ENCODE measurements at regions not wholly inside any gene's neighbourhood (a gene's known extent, or its start where the extent isn't known, plus 50 kb on each side); places are given as distances from the start of the nearest gene placed in this dataset.
"Not testable (repeated sequence)": the region's sequence is repeated elsewhere in the genome, so short reads cannot be mapped to it uniquely, and the experiment has no call there.

GRCh38 chr9:71273613-71274012 lies 152.2 kb upstream of the TRPM3 start:
- DNase-seq (ENCODE audit: low spot score): no peak

DNA sequence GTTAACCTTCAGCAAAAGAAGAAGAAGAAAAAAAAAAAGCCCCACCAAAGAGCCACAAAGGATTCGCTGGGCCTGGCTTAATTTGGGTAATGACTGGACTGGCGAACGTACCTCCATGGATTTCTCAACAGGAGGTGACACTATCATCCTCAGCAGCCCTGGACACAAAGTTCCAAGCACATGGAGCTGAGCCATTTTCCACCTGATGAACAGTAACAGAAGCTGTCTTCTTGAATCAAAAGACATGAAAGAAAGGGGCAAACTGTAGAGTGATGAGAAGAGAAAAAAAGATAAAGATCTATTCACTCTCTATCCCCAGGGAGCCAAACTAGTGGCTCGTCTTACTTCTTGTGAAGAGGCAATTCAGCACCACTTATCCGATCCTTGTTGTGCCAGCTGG lies 150.2 kb upstream of the TRPM3 start:
- no peak for DNase-seq (ENCODE audit: low spot score)

GRCh38 chr9:71270554-71270953 lies 149.1 kb upstream of the TRPM3 start:
- DNase-seq (ENCODE audit: low spot score): peak; percentile 67

DNA sequence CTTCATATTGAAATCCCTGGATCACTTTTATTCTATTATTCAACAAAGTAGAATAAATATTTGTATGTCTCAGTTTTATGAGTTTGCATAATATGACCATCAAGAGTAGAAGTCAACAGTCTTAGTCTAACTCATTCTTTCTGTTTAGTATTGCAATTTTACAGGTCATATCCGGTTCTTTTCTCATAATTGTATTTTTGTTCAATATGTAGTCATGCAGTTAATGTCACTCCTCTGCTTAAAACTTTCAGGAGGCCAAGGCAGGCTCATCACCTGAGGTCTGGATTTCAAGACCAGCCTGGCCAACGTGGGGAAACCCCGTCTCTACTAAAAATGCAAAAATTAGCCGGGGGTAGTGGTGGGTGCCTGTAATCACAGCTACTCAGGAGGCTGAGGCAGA lies 148.4 kb upstream of the TRPM3 start:
- no peak for DNase-seq (ENCODE audit: low spot score)

DNA sequence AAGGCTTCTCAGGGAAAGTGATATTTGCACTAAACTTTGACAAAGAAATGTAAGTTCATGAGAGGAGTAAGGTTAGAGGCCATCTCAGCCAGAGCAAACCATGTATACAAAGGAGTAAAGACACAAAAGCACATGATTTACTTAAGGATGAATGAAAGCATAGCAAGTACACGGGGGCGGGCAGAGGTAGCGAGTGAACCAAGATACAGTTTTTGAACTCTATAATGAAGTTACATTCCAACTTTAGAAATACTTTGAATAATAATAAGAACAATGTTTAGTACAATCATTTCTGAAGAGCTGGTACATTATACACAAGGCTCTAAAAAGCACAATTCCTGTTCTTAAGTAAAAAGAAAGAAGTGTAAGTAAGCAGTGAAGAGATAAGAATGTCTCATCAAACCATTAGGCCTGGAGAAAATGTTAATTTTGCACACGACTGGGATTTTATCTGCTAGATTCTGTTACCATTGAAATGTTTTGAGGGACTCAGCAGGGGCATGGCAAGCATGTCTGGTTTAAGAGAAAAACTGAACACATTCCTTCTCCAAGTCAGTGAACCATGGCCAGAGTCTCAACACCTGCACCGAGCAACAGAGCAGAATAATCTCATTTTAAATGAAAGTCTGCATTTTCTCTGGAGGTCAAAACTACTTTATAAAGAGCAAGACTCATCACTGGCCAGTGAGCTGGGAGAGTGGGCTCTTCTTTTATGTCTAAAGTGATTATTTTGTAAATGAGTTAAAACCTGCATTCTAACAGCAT lies 147.6 kb upstream of the TRPM3 start:
- no peak for DNase-seq (ENCODE audit: low spot score)

- DNase-seq (ENCODE audit: low spot score): no peak
Measured at GRCh38 chr9:71263451-71263850, 142.0 kb upstream of the TRPM3 start.

GRCh38 chr9:71260419-71260818 lies 139.0 kb upstream of the TRPM3 start:
- DNase-seq (ENCODE audit: low spot score): not testable (repeated sequence)

DNA sequence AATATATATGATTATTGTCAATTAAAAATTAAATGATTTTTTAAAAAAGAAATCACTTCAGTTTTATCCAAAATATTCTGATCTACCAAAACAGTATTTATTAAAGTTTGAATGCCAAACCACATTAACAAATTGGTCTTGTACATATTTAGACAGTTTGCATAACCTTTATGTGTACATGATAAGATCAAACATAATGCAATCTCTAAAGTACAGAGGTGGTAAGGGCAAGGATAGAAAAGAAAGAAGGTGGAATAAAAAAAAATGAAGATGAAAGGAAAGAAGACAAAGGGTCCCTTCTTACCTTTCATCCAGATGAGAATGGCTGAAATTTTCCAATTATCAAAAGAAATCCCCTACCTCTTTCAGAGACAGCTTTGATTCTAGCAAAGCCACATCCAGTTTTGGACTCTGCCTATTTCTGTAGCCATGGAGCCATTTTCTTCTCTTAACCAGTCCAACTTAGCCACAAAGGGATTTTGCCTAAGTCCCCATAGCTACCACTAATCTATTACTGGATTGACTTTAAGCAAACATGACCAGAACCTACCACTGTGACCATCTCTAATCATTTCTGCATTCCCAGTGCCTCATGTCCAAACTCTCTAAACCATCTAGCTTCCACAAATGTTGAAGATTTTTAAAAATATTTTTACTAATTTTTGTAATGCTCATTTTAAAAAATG lies 133.3 kb upstream of the TRPM3 start:
- DNase-seq (ENCODE audit: low spot score): no peak

- DNase-seq (ENCODE audit: low spot score): no peak
Measured at GRCh38 chr9:71253011-71253410, 131.6 kb upstream of the TRPM3 start.

DNA sequence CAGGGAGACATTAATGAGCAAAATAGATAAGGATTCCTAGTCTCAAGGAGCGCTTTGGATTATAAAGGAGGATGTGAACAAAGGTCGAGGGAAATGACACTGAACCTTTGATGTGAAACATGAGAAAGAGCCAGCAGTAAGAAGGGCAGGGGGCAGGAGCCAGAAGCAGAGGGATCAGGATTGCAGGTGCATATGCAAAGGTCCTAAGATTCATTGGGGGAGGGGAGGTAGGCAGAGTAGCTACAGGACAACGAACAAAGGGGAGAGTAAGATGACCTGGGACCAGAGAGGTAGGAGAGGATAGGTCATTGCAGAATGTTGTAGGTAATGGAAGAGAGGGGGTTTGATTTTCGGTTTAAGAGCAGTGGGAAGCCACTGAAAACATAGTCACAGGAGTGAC lies 129.2 kb upstream of the TRPM3 start:
- DNase-seq (ENCODE audit: low spot score): no peak

GRCh38 chr9:71249729-71250317 lies 128.4 kb upstream of the TRPM3 start:
- peak; percentile 79 for DNase-seq (ENCODE audit: low spot score)

DNA sequence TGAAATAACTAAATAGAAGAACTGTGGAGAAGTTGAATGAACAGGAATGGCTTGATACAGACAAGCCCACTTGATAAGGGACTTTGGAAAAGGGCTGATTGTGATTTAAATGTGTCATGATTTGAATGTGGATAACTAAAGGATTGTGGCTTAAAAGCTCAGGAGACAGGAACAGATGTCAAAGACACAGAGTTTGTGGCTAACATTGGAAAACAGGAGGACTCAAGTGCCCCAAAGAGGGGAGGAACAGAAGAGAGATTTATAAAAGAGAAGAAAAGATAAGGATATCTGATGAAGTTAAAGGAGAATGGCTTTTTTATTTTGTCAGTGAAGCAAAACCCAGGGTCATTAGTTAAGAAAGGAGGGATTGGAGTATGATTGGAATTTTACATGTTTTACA lies 124.2 kb upstream of the TRPM3 start:
- no peak for DNase-seq (ENCODE audit: low spot score)

DNA sequence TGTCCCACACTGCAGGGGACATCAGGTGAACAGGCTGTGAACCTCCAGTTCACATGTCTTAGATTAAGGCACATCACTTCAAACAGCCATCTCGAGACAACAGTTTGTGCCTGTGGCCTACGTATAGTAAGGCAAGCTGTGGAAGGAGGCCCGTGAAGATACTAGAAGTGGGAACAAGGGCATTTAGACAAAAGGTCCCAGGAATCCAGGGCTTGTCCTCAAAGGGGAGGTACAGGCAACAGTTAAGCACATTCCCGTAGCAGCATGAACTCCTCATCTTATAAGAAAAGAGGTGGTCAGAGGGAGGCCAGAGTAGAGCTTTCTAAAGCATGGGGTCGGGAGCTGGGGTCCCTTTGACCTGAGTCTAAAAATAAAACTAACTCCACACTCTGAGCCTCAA lies 122.5 kb upstream of the TRPM3 start:
- DNase-seq (ENCODE audit: low spot score): no peak

DNA sequence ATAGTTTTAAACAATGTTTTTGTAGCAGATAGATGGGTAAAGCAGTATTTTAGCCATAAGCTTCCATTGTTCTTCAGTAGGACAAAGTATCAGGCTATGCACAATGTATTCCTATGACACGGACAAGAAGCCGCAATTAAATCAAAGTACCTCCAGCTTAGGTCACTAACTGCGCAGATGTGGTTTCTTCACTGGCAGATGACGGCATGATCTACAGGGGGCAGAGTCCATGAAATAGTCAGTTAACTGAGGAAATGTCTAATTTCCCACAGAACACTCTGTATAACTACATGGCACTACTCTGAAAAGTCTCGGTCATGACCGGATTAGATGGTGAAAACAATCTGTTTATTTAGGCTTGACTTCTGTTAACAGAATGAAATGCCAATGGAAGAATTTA lies 120.7 kb upstream of the TRPM3 start:
- DNase-seq (ENCODE audit: low spot score): no peak

GRCh38 chr9:71237051-71237450 lies 115.6 kb upstream of the TRPM3 start:
- no peak for DNase-seq (ENCODE audit: low spot score)

GRCh38 chr9:71233646-71234045 lies 112.2 kb upstream of the TRPM3 start:
- no peak for DNase-seq (ENCODE audit: low spot score)

DNA sequence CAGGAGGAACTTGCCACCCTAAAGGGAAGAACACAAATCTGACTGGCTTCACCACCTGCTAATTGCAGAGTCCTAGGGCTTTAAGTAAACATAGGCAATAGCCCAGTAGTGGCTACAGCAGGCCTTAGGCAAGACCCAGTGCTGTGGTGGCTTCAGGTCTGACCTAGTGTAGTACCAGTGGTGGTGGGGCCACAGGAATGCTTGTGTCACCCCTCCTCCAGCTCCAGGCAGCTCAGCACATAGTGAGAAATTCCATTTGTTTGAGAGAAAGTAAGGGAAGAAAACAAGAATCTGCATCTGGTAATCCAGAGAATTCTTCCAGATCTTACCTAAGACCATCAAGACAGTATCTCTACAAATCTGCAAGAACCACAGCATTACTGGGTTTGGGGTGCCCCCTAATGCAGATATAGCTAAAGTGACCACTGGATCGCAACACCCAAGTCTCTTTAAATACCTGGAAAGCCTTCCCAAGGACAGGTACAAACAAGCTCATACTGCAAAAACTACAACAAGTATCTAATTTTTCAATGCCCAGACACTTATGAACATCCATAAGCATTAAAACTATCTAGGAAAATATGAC lies 102.6 kb upstream of the TRPM3 start:
- DNase-seq (ENCODE audit: low spot score): no peak

GRCh38 chr9:71218774-71219173 lies 97.4 kb upstream of the TRPM3 start:
- no peak for DNase-seq (ENCODE audit: low spot score)

DNA sequence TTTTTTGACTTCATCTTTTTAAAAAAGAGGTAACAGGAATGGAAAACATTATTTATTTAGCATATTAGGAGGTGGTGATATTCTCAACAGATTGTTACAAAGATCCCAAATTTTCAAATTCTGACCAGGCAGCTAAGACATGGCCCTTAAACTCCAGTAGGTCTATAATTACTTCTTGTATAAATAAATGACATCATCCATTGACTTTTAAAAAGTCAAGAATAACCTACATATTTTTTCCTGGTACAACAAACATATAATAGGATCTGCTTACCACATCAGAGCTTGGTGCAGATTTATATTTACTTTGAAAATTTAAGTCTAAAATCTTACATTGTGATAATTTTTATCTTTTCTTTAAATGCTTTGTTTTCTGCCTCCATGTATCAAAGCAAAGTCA lies 92.2 kb upstream of the TRPM3 start:
- DNase-seq (ENCODE audit: low spot score): no peak

DNA sequence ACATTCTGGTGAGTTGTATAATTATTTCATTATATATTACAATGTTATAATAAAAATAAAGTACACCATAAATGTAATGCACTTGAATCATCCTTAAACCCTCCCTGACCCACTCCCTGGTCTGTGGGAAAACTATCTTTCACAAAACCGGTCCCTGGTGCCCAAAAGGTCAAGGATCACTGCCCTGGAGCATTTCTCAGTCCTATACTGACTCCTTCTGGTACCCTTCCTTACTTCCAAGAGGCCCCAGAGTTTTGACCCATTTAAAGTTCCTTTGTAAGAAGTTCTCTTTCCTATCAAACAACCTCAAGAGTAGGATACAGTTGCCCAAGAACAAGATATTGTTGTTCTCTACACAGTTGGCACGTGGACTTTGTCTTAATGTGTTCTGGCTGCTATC lies 88.9 kb upstream of the TRPM3 start:
- no peak for DNase-seq (ENCODE audit: low spot score)

GRCh38 chr9:71209890-71210289 lies 88.5 kb upstream of the TRPM3 start:
- no peak for DNase-seq (ENCODE audit: low spot score)

GRCh38 chr9:71202931-71203330 lies 81.5 kb upstream of the TRPM3 start:
- no peak for DNase-seq (ENCODE audit: low spot score)

DNA sequence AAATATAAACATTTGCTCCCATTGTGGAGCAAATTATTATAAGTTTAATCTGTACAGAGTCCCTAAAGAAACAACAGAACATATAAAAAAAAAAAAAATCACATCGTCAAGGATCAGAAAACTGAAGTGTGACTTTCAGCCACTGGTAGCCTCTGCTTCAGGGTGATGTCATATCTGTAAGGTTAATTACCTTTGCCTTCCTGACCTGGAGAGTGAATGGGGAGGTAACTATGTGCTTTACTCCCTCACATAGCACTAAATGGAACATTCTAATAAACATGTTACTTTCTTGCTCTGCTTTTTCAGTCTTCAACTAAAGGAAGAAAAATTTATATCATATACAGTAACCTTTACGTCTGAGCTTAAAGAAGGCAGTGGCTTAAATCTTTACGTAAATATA lies 70.3 kb upstream of the TRPM3 start:
- no peak for DNase-seq (ENCODE audit: low spot score)
